K562 (cell line): ENCODE measurements at regions not wholly inside any gene's neighbourhood (a gene's known extent, or its start where the extent isn't known, plus 50 kb on each side); places are given as distances from the start of the nearest gene placed in this dataset.

Source experiments
- ATAC-seq: fragments of 200-7000 bp; cut with Tn5 transposase; 3 replicates; pipeline ENCODE4 v1.9.1; 2020; ENCODE audit warnings: moderate library complexity
- BruUV-seq: library from RNA; stranded (reverse); fragments of 400-500 nt; replicated peaks from 2 replicates; lab custom pipeline; 2021; lab: Mats Ljungman, UMichigan
- CTCF ChIA-PET: fragments of 300-600 bp; formaldehyde crosslinking; extraction: SDS; loops from one replicate; lab custom pipeline; 2021; ENCODE audit warnings: low intra/inter-chr PET ratio; lab: Yijun Ruan, JAX
- POLR2A ChIA-PET: fragments of 300-600, 350-650 bp; sonication (Branson Sonifier 250); formaldehyde crosslinking; extraction: SDS; loops from one replicate; lab custom pipeline; 2021; ENCODE audit warnings: antibody characterized with exemption, inconsistent platforms; lab: Yijun Ruan, JAX
- DNase-seq, 4 experiments: peaks; one replicate each; pipeline versions ENCODE4 v3.0.0 to v3.0.0-alpha.2; 2011 to 2018; ENCODE audit warnings: low spot score in 3 of 4, mixed read lengths in 3 of 4; ENCODE audit errors: extremely low read depth in 1 of 4
- FAIRE-seq: peaks from 2 replicates; lab custom pipeline; 2011; peaks lifted over from hg19 to GRCh38; lab: Jason Lieb, UNC
- H2AFZ ChIP-seq: 2 replicates; pipeline ENCODE4 v1.6.0; 2011; ENCODE audit warnings: low read depth, low read length, control low read depth, inconsistent platforms
- H3K27ac ChIP-seq: fragments of 200-600 bp; 3 replicates; pipeline ENCODE4 v1.8.0; 2011; ENCODE audit warnings: low read depth, mild to moderate bottlenecking, control low read depth, inconsistent platforms, low read length, moderate library complexity, mixed read lengths; ENCODE audit errors: extremely low read depth
- H3K27me3 ChIP-seq, 2 experiments: fragments of 300-600 bp in 1 of 2; 2 replicates in 1 of 2; 3 replicates in 1 of 2; pipeline versions ENCODE4 v1.6.0 to v1.8.0; 2011; ENCODE audit warnings: inconsistent platforms in 2 of 2, low read length in 2 of 2, mild to moderate bottlenecking in 1 of 2, mixed read lengths in 1 of 2, moderate library complexity in 1 of 2; ENCODE audit not compliant: control insufficient read depth in 2 of 2, insufficient read depth in 2 of 2
- H3K36me3 ChIP-seq: fragments of 300-600 bp; 3 replicates; pipeline ENCODE4 v1.8.0; 2011; ENCODE audit warnings: mild to moderate bottlenecking, low read length, inconsistent platforms; ENCODE audit not compliant: control insufficient read depth, insufficient read depth
- H3K4me1 ChIP-seq, 2 experiments: fragments of 200-600 bp in 1 of 2; replicated peaks in 1 of 2; 2 replicates in 1 of 2; 3 replicates in 1 of 2; pipeline versions ENCODE4 v1.5.1 to v1.8.0; 2011; ENCODE audit warnings: inconsistent platforms in 2 of 2, low read length in 2 of 2, mild to moderate bottlenecking in 1 of 2, mixed read lengths in 1 of 2, moderate library complexity in 1 of 2; ENCODE audit not compliant: control insufficient read depth in 2 of 2, insufficient read depth in 2 of 2
- H3K4me2 ChIP-seq: 2 replicates; pipeline ENCODE4 v1.6.1; 2011; ENCODE audit warnings: low read length, control low read depth, inconsistent platforms, mixed read lengths; ENCODE audit not compliant: insufficient read depth
- H3K4me3 ChIP-seq: fragments of 200-600 bp; sonication (generic), shearing (Covaris generic); 2 replicates; pipeline ENCODE4 v1.5.1; 2016; ENCODE audit warnings: control low read depth, inconsistent platforms
- H3K79me2 ChIP-seq: fragments of 200-600 bp; 3 replicates; pipeline ENCODE4 v1.8.0; 2011; ENCODE audit warnings: low read length, inconsistent platforms; ENCODE audit not compliant: control insufficient read depth, insufficient read depth
- H3K9ac ChIP-seq, 2 experiments: 2 replicates each; pipeline versions ENCODE4 v1.6.0 to v1.6.1; 2011; ENCODE audit warnings: low read depth in 2 of 2, low read length in 2 of 2, control low read depth in 1 of 2, inconsistent platforms in 1 of 2, mild to moderate bottlenecking in 1 of 2, mixed read lengths in 1 of 2; ENCODE audit not compliant: insufficient read depth in 1 of 2
- H3K9me1 ChIP-seq: one replicate; pipeline ENCODE4 v1.6.0; 2011; ENCODE audit warnings: inconsistent platforms, mild to moderate bottlenecking, low read length, moderate library complexity; ENCODE audit not compliant: control insufficient read depth, insufficient read depth
- H3K9me3 ChIP-seq: replicated peaks from 2 replicates; pipeline ENCODE4 v1.5.1; 2011; ENCODE audit warnings: low read depth, low read length, inconsistent platforms; ENCODE audit not compliant: control insufficient read depth, insufficient read depth
- H4K20me1 ChIP-seq: replicated peaks from 2 replicates; pipeline ENCODE4 v1.6.1; 2011; ENCODE audit warnings: low read length, inconsistent platforms, mixed read lengths; ENCODE audit not compliant: control insufficient read depth, insufficient read depth
- ATF7 ChIP-seq: fragments of 450-650 bp; IDR thresholded peaks from 2 replicates; pipeline ENCODE4 v1.7.1; 2014; ENCODE audit warnings: mild to moderate bottlenecking, moderate library complexity
- CUX1 ChIP-seq: fragments of 200-800 bp; sonication (Bioruptor generic); IDR thresholded peaks from 2 replicates; pipeline ENCODE4 v1.6.1; 2016; ENCODE audit warnings: missing genetic modification characterization, missing compliant biosample characterization
- ELF1 ChIP-seq: fragments of 200-800 bp; sonication (Bioruptor generic); IDR thresholded peaks from 2 replicates; pipeline ENCODE4 v1.6.1; 2016; ENCODE audit warnings: missing genetic modification characterization, missing compliant biosample characterization
- JUNB ChIP-seq: fragments of 450-650 bp; formaldehyde crosslinking; conservative IDR thresholded peaks from 2 replicates; pipeline ENCODE4 v1.4.0; 2020; ENCODE audit warnings: mild to moderate bottlenecking
- MCM2 ChIP-seq: fragments of 450-650 bp; IDR thresholded peaks from 2 replicates; pipeline ENCODE4 v1.6.1; 2017; ENCODE audit warnings: low read depth, mild to moderate bottlenecking
- RBFOX2 ChIP-seq: fragments of 200-400 bp; formaldehyde crosslinking; IDR thresholded peaks from 2 replicates; pipeline ENCODE4 v1.6.1; 2017; ENCODE audit warnings: low read depth, mild to moderate bottlenecking, low read length, moderate library complexity
- RBM14 ChIP-seq: fragments of 200-400 bp; formaldehyde crosslinking; IDR thresholded peaks from 2 replicates; pipeline ENCODE4 v1.6.1; 2018; ENCODE audit warnings: low read depth, mild to moderate bottlenecking, low read length, moderate library complexity, borderline replicate concordance; ENCODE audit not compliant: insufficient read depth
- TAF7 ChIP-seq: fragments of 450-650 bp; IDR thresholded peaks from 2 replicates; pipeline ENCODE4 v1.6.1; 2016; ENCODE audit warnings: missing genetic modification characterization, missing compliant biosample characterization
- YY1 ChIP-seq, 3 experiments: IDR thresholded peaks; 2 replicates each; pipeline ENCODE4 v1.6.1; 2011; ENCODE audit warnings: low read length in 2 of 3, mild to moderate bottlenecking in 2 of 3, moderate library complexity in 2 of 3, borderline replicate concordance in 1 of 3, control low read depth in 1 of 3, low read depth in 1 of 3; ENCODE audit not compliant: insufficient read depth in 3 of 3, insufficient replicate concordance in 2 of 3, control insufficient read depth in 1 of 3, insufficient read length in 1 of 3; ENCODE audit errors: extremely low read depth in 1 of 3
- ZNF133 ChIP-seq: fragments of 250-450 bp; sonication (Bioruptor Pico); IDR thresholded peaks from 2 replicates; pipeline ENCODE4 v1.4.0; 2020; ENCODE audit warnings: mild to moderate bottlenecking
- ZNF780A ChIP-seq: fragments of 250-450 bp; sonication (Bioruptor Pico); IDR thresholded peaks from 2 replicates; pipeline ENCODE4 v1.5.0; 2021; ENCODE audit warnings: mild to moderate bottlenecking
- WGBS: fragments of 100-300 bp; shearing (Covaris generic); methylation state at CpG from one replicate; pipeline ENCODE4 v1.1.6; 2016; ENCODE audit warnings: low coverage, mixed read lengths; ENCODE audit not compliant: insufficient coverage; ENCODE audit errors: missing lambda C conversion rate; 5-methylcytosine and 5-hydroxymethylcytosine counted together
- in situ Hi-C: fragments of 300-500 bp; cut with MboI; formaldehyde crosslinking; loops from 4 replicates; pipeline ENCODE4 v1.15.0; 2018; ENCODE audit warnings: inconsistent platforms, mixed read lengths
- intact Hi-C: fragments of 100-400 bp; cut with micrococcal nuclease; formaldehyde crosslinking; loops from 2 replicates; pipeline ENCODE4 v1.14.2; 2022
- TF ChIP-seq, protein P1 (sequence below): fragments of 250-450 bp; sonication (Bioruptor Pico); IDR thresholded peaks from 2 replicates; pipeline ENCODE4 v1.5.0; 2021

GRCh38 chr10:3404381-3404780 lies 231.8 kb upstream of the PITRM1 start:
- Histone ChIP-seq H3K4me3 (no peak overlapping the region), H3K27me3 (peaks cover 6 to 8% of the 10 kb centered on the region in 2 experiments), H2AFZ (no peak overlapping the region), H3K9me3 (no peaks in the 10 kb centered on the region), H3K27ac (no peak overlapping the region), H3K79me2 (no peaks in the 10 kb centered on the region), H3K9me1 (no peaks in the 10 kb centered on the region), H4K20me1 (no peaks in the 10 kb centered on the region; the same call in 1 of the 2 replicates), H3K4me2 (no peak overlapping the region), H3K4me1 (peaks cover 0 to 1% of the 10 kb centered on the region in 2 experiments; a peak in 2 of 5 replicates), H3K9ac (no peak overlapping the region), H3K36me3 (no peaks in the 10 kb centered on the region)
- no TSS peak for BruUV-seq
- DNase-seq (no peak), FAIRE-seq (no peak), ATAC-seq (no peak)
- POLR2A ChIA-PET: no interaction called here
- WGBS: 14% methylated on average over 15 of the region's 15 CpGs
- CTCF ChIA-PET: no interaction called here
- in situ Hi-C loops: no loop called here
- intact Hi-C loops: no loop called here
- no peak for TF ChIP-seq CUX1
- TF ChIP-seq, protein P1, sequence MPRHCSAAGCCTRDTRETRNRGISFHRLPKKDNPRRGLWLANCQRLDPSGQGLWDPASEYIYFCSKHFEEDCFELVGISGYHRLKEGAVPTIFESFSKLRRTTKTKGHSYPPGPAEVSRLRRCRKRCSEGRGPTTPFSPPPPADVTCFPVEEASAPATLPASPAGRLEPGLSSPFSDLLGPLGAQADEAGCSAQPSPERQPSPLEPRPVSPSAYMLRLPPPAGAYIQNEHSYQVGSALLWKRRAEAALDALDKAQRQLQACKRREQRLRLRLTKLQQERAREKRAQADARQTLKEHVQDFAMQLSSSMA (CRISPR knock-in tag): no peak
- no peak for TF ChIP-seq ZNF133 (CRISPR knock-in tag)
- TF ChIP-seq JUNB (CRISPR knock-in tag): no peak
- no peak for TF ChIP-seq ZNF780A (CRISPR knock-in tag)
- no peak for TF ChIP-seq ELF1 (tag)
- no peak for TF ChIP-seq MCM2
- TF ChIP-seq ATF7: no peak
- no peak for TF ChIP-seq RBM14
- no peak for TF ChIP-seq RBFOX2
- no peak for TF ChIP-seq YY1 (IDR thresholded peaks at IDR 0.05; ENCODE audit: borderline replicate concordance in 1 of 3, control insufficient read depth in 1 of 3, extremely low read depth in 1 of 3, insufficient read depth in 3 of 3, insufficient read length in 1 of 3, insufficient replicate concordance in 2 of 3, low read depth in 1 of 3, low read length in 2 of 3)
- TF ChIP-seq TAF7 (tag): no peak
